ENCODE measurements at regions not wholly inside any gene's neighbourhood (a gene's known extent, or its start where the extent isn't known, plus 50 kb on each side); places are given as distances from the start of the nearest gene placed in this dataset.

DNA sequence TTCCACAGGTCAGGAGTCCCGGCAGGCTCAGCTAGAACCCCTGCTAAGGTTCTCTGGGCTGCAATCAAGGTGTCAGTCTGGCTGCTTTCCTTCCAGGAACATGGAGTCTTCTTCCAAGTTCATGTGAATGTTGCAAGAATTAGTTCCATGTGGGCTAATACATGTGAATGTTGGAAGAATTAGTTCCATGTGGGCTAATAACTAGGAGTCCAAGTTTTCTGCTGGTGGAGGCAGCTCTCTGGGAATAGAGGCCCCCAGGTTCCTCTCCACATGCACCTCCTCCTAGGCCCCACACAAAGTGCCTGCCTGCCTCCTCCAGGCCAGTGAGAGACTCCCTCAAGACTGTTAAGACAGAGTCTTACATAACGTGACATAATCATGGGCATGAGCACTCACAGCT lies 140.8 kb upstream of the SLC35G4 start:
- TF ChIP-seq POLR2A (IDR thresholded peaks at IDR 0.05), result no peak
- TF ChIP-seq, protein P1, sequence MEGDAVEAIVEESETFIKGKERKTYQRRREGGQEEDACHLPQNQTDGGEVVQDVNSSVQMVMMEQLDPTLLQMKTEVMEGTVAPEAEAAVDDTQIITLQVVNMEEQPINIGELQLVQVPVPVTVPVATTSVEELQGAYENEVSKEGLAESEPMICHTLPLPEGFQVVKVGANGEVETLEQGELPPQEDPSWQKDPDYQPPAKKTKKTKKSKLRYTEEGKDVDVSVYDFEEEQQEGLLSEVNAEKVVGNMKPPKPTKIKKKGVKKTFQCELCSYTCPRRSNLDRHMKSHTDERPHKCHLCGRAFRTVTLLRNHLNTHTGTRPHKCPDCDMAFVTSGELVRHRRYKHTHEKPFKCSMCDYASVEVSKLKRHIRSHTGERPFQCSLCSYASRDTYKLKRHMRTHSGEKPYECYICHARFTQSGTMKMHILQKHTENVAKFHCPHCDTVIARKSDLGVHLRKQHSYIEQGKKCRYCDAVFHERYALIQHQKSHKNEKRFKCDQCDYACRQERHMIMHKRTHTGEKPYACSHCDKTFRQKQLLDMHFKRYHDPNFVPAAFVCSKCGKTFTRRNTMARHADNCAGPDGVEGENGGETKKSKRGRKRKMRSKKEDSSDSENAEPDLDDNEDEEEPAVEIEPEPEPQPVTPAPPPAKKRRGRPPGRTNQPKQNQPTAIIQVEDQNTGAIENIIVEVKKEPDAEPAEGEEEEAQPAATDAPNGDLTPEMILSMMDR (IDR thresholded peaks at IDR 0.05), result no peak

Data from thyroid gland (tissue), 4 donors.